HG03064 (cell line): ENCODE measurements at regions not wholly inside any gene's neighbourhood (a gene's known extent, or its start where the extent isn't known, plus 50 kb on each side); places are given as distances from the start of the nearest gene placed in this dataset.

ENCODE experiments used
- ATAC-seq: cut with Tn5 transposase; IDR thresholded peaks from one replicate; pipeline ENCODE4 v1.9.1; 2021; ENCODE audit warnings: low read depth; ENCODE audit not compliant: unreplicated experiment

DNA sequence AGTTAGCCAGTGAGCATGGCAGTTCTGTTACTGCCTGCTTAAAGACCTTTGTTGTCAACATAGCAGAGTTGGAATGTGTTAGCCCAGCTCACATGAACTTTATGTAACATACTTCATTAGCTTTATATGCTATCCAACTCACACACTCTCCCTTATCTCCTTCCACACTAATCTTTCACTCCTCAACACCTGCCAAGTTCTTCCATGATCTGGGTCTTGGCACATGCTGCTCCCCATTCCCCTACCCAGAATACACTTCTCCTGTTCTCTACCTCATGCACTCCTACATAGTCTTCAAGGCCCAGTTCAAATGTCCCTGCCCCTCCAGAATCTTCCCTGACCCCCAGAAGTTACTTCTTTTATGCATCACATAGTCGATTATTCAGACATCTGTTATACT lies 179.3 kb downstream of the KATNAL1 start:
- no peak for ATAC-seq

DNA sequence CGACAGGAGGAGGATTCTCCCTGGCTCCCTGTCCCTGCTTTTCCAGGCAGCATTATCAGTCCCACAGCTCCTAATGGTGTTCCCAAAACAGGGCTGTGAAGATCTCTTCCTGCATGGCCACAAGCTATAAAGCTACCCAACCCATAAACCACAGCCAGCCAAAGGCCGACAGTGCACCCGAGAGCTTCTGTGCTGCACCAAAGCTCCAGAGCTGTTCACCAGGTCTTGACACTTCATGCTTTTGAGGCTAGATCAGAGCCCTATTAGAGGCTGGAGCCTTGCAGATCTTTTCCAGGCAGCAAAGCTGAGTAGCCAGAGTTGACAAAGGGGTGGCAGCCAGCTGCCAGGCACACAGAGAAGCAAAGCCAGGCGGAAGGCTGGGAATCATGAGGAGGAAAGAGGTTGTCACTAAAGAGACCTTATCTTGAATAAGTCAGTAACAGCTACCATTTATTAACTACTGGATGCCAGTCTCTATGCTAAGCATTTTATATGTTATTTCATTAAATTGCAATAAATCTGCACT lies 180.4 kb downstream of the KATNAL1 start:
- ATAC-seq = no peak

DNA sequence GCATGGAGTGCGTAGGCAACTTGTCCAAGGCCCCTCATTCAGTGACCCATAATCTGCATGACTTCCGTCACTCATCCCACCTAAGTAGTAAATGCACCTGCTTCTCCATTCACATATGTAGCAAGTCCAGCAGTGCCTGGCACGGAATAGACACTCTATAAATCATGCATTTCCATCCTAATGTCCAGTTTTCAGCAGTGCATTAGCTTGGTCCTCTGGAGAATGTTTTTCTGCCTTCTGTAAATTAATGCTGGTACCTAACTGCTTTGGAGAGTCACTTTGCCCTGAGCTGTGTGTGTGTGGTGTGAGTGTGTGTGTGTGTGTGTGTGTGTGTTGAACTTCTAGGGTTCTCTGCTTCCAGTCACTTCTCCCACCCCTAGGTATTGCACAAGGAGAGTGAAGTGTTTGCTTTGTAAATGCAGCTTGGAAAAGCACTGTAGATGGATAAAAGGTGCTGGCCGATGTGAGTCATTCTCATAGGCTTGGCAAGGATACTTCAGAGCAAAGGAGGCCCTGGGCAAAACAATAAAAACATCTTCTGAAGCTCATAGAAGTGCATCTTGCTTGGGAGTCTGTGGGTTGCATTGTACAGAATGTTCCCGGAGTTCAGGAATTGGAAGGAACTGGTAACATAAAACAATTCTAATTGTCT lies 181.8 kb downstream of the KATNAL1 start:
- ATAC-seq = no peak

DNA sequence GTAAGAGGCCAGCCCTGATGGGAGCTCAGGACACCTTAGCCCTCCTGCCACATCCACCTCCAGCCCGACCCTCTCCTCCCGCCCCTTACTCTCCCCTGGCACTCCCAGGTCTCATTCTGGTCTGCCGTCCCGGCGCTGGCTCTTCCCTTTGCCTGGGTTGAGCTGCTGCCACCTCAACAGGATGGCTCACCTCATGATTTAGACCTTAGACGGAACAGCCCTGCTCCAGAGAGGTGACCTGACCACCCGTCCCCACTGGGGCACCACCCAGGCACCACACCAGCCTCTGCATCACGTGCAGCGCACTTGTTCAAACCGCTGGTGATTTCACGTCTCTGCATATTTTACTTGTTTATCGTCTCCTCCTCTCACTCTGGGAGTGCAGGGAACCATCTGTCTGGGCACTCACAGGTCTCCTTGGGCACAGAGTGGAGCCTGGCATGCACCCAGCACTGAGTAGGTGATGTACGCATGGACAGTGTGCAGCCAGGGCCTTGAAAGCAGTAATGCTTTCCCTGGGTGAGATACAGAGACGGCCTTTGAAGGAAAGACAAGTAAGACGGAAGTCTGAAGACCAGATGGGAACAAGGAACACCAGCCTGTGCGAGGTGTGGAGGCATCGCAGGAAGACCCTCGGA lies 183.1 kb downstream of the KATNAL1 start:
- no peak for ATAC-seq

DNA sequence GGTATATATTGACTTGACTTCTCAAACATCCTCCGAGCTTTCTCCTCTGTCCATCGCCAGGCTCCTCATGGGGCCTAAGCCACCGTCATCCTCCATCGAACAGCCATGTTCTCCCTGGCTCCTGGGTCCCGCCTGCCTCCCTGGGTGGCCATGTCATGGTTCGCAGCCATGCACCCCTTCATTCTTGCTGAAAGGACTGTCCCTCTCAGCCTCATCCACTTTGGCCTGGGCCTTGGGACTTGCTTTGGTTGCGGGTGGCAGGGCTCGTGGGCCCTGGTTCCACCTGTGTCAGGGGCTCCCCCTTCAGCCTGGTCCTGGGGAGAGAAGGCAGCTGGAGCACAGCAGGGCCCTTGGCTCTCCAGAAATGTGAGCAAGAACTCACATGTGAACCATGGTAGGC lies 183.8 kb downstream of the KATNAL1 start:
- ATAC-seq = no peak

DNA sequence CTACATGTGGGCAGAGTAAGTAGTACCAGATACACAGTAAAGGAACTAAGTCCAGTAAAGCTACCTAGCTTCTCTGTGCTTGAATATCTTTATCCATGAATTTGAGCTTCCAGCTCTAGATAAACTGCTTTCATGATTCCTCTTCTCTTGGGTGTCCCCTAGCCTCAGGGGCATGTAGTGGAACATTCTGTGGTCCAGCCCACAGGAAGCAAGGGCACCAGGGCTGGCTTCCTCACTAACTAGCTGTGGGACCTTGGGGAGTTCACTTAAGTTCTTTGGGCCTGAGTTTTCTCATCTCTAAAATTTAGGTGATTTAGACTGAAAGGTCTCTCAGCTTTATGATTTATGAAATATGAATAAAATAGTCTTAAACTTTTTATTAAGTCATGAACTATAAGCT lies 185.7 kb downstream of the KATNAL1 start:
- no peak for ATAC-seq

DNA sequence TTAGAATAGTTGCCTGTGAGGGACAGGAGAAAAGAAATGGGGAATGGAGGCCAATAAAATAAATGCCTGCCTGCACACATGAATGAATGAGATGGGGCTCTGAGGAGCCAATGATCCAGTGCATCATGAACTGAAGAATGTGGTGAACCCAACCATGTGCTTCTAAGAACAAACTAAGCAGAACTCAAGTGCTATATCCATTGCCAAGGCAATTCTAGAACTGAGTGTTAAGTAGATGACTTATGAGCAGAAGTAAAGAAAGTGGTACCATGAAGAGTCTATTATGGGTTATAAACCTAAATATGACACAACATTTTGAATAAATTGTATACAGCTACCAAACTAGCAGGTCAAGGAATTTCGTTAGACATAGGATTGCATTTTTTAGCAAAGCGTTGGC lies 186.1 kb downstream of the KATNAL1 start:
- no peak for ATAC-seq

DNA sequence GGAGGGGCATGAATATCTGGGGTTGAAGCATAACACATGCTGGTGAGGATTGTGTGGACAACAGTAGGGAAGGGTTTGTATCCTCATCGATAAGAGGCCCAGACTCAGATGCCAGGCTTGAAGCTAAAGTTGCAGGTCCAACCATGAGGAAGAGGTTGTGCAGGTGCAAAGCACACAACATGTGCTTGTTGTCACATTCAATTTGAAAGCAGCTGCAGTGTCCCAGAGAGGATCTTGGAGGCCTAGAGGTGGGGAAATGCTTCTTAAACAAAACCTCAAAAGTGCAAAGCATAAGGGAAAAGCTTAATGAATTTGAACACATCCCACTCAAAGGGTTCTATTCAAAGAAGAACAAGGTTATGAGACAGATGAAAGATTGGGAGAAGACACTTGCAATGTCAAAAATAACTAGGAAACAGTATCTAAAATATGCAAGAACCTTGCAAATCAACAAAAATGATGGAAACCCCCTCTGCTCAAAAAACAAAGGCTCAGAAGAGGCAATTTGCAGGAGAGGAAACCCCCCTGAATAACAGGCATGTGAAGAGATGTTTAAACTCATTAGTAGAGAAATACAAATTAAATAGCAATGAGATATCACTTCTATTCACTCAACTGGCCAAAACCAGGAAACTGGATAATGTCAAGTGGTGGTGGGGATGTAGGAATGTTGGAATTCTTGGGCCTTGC lies 187.1 kb downstream of the KATNAL1 start:
- no peak for ATAC-seq

DNA sequence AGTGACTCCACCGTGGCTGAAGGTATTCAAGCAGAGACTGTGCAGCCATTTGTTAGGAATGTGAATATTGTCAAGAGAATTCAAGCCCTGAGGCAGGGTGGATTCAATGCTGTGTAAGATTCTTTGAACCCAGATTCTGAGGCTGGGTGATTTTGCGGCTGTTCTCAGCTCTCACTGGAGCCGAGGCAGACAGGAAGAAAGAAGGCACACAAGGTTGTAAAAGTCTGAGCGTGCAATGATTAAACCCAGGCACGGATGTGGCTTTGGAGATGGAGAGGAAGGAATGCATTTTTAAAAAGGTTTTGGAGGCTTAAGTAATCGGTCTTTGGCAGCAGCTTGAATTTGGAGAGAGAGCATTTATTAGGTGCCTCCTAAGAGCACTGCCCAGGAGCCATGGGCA lies 187.9 kb downstream of the KATNAL1 start:
- ATAC-seq = no peak

DNA sequence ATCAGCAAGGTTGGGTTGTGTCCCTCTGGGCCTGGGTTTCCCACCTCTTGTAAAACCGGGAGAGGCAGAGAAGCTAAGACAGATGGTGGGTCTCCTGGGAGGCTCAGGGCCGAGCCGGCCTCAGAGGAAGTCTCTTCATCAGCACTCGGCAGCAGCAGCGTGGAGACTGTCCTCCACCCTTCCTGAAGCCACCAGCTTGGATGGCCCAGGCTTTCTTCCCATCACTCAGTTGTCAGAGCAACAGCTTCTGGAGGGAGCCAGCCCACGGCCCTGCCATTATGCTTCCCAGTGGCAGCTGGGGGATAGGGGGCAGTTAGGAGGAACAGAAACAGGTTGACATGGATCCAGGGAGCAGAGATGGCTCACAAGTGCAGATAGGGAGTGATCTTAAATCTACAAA lies 191.0 kb downstream of the KATNAL1 start:
- no peak for ATAC-seq

DNA sequence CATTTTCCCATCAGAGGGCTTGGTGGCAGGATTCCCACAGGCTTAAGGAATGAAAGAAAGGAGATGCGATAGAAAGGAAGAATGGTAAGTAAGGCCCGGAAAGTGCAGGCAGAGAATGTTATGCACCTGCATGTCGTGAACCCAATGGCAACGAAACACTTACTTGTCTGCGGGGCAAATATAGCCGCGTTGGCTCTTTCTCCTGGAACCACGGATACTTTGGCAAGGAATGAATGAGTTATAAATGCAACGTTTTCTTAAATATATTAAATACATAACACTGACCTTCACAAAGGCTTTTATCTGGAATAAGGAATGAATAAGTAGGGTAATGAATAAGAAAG lies 192.1 kb downstream of the KATNAL1 start:
- no peak for ATAC-seq

DNA sequence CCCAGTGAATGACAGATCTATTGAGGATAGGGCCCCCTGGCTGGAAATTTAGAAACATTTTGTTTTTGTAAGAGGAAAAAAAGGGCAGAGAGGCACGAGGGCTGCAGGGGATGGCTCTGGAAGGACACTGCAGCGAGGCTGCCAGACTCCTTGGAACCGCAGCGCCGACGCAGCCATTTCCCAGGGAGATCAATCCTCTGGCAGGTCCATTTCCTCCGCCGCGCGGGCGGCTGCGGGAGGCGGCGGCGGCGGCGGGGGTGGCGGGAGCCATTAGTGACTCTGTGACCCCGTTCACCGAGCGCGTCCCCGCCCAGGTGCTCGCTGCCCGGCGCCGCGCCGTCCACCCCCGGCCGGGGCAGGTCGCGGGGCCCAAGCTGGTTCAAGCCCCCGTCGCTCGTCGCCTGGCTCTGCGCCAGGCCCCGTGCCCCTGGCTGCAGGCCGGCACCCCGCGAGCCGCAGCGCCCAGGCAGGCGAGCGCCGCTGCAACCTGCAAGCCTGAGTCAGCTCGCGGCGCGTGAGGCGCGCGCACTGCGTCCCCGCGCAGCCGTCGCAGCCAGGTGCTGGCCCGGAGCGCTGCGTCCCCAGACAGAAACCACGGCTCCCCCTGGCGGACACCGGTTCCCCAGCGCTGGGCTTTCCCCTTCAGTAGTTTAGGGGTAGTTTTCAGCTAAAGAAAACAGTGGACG lies 192.6 kb downstream of the KATNAL1 start:
- peak; percentile 80 for ATAC-seq

DNA sequence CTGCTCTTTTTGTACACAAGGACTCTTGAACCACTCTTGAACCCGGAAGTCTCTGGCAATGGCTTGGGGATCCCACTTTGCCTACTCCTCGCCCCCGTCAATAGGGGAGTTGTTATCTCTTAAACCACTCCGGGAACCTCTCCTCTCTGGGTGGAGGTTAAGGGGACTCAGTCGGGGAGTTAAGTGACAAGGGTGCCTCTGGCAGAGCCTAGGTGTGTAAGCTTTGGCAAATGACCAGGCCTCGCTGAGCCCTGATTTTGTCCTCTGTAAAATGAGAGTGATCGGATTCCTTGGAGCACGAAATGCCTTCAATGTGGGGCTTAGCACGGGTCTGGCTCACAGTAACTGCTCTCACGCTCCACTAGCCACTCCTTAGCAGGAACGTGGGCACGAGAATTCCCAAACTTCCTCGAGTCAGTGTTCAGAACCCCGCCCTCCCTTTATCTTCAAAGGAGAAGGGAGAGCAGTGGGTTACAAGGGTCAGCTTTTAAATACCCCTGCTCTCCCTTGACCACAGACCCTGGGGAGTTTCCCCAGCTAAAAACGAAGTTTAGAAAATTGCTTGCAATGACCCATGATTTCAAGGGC lies 193.3 kb downstream of the KATNAL1 start:
- no peak for ATAC-seq

DNA sequence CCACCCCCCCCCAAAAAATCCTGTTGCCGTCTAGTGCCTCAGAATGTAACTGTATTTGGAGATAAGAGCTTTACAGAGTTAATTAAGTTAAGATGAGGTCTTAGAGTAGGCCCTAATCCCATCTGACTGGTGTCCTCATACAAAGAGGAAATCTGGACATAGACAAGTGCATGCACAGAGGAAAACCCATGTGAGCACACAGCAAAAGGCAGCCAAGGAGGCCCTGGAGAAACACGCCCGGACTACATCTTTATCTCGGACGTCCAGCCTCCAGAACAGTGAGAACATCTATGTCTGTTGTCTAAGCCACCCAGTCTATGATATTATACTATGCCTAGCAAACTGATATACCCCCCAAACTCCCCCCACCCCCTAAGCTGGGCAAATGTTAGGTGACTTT lies 193.8 kb downstream of the KATNAL1 start:
- no peak for ATAC-seq

DNA sequence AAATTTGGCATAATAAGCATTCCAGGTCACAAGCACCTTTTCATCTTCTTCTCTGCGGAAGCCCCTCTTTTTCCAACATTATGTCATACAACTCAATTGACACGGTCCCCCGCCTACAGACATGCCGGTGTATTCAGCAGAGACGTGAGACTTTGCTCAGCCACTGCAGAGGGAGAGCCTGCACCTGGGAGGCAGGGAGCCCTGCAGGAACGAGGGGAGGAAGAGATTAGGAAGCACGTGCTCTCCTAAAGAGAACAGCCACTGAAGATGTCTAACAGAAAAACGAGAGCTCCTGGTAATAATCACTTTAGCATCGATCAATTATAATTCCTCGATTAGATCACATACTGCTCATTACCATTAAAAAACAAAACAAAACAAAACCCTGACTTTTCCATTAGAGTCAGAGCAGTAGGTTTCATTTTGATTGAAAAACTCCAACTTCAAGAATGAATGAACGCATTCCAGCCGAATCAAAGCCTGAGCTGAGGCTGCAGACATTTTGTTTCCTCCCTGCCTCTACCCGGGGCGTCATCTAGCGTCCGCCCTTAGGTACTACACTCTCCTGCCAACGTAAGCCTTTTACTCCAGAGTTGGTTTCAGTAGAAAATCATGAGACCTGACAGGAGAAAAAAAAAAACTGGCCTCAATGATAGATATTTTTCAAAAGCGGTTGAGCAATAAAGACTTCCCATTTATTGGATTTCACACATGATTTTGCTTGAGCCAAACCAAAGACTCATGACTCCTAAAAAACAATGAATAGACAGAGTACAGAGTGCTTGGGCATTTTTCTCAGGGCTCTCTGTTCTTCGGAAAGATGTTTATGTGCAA lies 194.5 kb downstream of the KATNAL1 start:
- no peak for ATAC-seq

DNA sequence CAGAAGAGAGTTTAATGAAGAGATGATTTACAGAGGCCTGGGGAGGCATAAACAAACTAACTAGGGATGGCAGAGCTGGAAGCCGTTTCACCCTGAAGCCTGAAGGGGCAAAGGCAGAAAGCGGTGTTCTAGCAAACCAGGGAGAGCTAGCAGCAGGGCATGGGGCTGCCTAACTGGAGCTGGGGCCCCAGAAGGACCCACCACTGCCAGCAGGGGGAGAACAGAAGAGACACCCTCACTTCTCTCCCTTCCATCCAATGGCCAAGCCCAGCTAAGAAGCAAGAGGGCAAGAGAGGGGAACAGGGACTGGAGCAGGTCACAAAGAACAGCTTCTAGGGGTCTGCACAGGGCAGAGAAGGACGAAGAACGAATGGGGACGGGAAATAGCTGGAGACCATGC lies 195.5 kb downstream of the KATNAL1 start:
- ATAC-seq = no peak

DNA sequence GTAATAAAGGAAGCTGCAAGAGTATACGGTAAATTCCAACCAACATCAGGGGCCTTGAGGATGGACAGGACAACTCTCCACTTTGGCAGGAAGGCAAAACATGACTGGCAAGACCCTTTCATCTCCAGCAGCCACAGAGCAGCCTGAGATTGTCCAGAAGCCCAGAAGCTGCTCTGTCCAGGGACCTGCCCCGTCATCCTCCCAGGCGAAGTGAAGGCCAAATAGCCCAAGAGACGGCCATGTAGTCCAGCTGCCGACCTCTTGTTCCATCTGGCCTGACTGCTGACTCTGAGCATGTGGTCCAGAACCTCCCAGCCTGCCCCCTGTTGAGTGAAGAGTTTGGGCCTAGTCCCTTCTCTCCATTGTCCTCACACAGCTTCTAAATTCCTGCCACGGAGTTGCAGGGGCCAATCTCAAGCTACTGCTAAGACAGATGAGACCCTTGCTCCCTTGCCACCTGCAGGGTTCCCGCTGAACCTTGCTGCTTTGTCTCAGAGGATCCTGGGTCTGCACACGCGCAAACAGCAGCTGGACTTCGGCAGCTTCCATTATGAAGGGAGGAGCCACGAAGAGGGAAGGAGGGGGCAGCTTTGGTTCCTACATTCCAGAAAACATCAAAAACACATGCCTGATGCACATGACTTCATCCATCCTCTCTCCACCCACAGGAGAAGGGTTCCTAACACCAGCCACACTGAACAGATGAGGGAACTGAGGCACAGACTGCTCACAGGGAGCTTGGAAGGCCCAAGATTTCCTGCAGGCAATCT lies 196.9 kb downstream of the KATNAL1 start:
- ATAC-seq = no peak

DNA sequence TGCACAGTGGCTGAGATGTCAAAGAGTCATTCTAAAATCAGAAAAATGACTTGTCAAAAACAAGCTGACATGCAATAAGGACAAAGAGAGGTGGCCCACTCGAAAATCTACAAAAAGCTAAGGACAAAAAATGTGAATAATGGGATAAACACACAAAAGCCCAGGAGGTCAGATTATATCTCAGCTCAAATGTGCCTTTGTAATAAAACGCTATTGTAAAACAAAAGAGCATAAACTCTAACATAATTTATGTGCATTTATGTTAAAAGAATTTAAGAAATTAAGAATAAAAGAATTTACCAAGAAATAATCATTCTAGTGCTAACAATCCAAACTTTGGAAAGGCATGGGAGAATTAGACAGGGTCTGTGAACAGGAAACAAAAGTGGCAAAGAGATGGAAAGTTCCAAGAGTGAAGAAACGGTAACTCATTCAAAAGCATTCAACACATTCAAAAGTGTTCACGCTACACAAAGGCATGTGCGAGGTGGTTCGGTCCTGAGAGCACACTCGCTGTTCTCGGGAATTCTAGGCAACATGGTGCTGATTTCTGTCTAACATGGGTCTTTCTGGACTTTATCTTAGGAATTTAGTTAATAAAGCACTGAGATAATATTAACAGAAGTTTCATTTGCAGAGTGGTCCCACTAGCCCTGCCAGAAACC lies 197.7 kb downstream of the KATNAL1 start:
- ATAC-seq = no peak

DNA sequence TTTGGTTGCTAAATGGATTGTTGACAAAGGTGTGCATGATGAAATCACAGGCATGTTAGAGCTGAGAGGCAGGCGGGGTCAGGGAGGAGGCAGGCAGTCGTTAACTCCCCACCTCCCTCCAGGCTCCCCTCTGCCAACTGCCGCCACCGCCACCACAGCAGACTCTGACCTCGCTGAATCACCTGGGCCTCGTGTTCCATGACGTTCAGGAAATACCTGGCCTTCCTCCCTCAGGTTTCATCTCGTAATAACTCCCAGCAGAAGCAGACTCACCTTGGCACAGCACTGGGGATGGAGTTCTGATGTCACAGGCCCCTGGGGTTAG lies 198.5 kb downstream of the KATNAL1 start:
- no peak for ATAC-seq
